ENCODE measurements at regions not wholly inside any gene's neighbourhood (a gene's known extent, or its start where the extent isn't known, plus 50 kb on each side); places are given as distances from the start of the nearest gene placed in this dataset.

DNA sequence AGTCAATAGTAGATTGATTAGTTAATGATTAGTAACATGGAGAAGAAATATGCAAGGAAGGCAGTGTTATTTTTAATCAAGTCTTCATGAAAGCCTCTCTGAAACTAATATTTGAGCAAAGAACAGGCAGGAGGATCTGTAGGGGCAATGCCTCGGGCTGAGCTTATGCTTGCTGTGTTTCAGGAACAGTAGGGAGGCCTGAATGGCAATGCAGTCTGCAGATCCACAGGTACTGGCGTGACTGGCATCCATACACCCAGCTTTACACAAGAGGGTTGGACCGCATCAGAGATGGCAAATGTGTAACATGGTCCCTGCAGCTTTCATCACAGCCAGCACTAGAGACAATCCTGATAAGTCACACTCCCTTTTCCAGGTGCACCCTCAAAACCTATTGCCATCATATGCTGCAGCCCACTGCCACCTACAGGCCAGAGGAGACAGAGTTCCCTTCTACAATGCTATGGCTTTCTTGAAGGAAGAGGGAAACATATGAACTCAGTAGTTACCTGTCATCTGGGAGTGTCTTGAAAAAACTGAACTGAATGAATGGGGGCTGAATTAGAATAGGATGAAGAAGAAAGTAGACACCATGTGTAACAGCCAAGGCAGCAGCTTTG lies 582.4 kb upstream of the RAB6C start:
- peak; percentile 77 for TF ChIP-seq CTCF (IDR thresholded peaks at IDR 0.05; ENCODE audit: low read length)
- TF ChIP-seq EZH2 (optimal IDR thresholded peaks at IDR 0.05; ENCODE audit: low read depth, low read length) = no peak
- TF ChIP-seq EZH2phosphoT487 (IDR thresholded peaks at IDR 0.05; ENCODE audit: low read length) = no peak
